GM18526 (cell line): ENCODE measurements at regions not wholly inside any gene's neighbourhood (a gene's known extent, or its start where the extent isn't known, plus 50 kb on each side); places are given as distances from the start of the nearest gene placed in this dataset.

Experiments used
- POLR2A ChIP-seq: IDR thresholded peaks from 3 replicates; pipeline ENCODE4 v1.6.1; 2011; ENCODE audit not compliant: insufficient read length; ENCODE audit errors: extremely low read depth

GRCh38 chr4:132542228-132542627 lies 606.9 kb upstream of the PCDH10 start:
- TF ChIP-seq POLR2A: no peak

DNA sequence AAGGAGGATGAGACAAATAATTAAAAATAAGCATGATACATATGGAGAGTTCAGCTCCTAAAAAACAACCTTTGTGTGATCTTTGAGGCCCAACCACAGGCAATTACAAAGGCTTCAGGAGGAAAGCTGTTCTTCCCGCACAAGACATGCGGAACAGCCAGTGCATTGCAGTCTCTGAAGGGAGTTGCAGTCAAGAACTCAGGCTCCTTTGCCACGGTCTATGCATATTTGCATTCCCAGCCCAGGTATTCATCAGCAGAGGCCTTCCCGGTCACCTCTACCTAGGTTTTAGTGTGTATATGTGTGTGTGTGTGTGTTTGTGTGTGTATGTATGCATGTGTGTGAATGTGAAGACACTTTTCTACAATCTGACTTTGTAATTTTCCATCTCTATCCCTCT lies 600.6 kb upstream of the PCDH10 start:
- TF ChIP-seq POLR2A: no peak

- no peak for TF ChIP-seq POLR2A
These were observed 592.8 kb upstream of the PCDH10 start for GRCh38 chr4:132556316-132556715.

DNA sequence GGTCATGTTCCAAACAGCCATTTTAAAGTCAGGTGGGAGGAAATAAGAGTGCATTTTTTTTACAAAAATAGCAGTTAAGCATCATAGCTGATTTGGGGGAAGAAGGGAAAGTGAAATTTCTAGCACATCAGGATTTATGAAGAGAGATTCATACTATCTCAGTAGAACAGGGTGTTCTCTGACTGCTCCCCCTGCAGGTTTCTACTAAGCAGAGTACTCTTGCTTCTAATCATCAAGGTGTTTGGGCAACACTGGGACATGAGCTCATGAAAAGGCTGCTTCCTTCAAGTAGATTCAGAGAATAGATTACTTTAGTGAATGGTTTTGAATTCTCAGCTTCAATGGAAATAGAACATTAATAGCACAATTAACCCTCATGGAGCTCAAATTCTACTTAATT lies 591.4 kb upstream of the PCDH10 start:
- no peak for TF ChIP-seq POLR2A

DNA sequence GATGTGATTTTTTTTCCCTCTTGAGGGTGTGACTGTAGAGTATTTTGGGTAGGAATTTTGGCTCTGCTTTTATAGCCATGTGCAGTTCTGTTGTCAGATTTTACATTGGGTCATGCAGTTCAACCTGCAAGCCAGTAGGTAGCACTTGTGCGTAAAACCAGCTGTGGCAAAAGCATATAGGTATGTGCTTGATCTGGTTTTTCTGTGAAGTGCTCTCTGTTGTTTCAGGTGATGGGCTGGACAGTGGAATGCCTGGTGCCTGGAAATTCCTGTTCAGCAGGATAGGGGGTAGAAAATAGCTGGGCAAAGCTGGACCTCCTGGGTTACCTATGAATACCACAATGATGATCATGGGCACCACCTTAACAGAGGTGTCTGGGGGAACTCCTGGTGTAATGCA lies 584.2 kb upstream of the PCDH10 start:
- TF ChIP-seq POLR2A: no peak

- no peak for TF ChIP-seq POLR2A
These were observed 583.6 kb upstream of the PCDH10 start for GRCh38 chr4:132565542-132565941.

GRCh38 chr4:132572210-132572609 lies 576.9 kb upstream of the PCDH10 start:
- TF ChIP-seq POLR2A: no peak

DNA sequence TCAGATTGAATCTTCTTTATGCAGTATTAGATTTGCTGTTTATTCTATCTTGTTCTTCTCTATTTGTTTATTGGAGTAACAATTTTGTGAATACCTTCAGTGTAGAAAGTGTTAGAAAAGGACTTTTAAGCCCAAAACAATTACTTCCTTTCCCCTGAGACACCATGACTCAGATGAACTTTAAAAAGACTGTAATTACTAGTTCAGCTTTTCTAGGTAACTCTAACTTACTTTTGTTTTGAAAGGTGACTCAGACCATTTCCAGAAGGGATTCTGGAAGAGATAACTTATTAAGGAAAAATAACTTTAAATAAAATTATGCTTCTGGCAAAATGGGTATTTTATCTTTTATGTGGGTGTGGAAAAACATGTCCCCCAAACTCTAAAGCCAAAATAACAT lies 561.5 kb upstream of the PCDH10 start:
- TF ChIP-seq POLR2A: no peak

- TF ChIP-seq POLR2A: no peak
These were observed 556.8 kb upstream of the PCDH10 start for GRCh38 chr4:132592340-132592739.

GRCh38 chr4:132592850-132593249 lies 556.2 kb upstream of the PCDH10 start:
- no peak for TF ChIP-seq POLR2A

GRCh38 chr4:132593717-132594400 lies 555.2 kb upstream of the PCDH10 start:
- TF ChIP-seq POLR2A: no peak

DNA sequence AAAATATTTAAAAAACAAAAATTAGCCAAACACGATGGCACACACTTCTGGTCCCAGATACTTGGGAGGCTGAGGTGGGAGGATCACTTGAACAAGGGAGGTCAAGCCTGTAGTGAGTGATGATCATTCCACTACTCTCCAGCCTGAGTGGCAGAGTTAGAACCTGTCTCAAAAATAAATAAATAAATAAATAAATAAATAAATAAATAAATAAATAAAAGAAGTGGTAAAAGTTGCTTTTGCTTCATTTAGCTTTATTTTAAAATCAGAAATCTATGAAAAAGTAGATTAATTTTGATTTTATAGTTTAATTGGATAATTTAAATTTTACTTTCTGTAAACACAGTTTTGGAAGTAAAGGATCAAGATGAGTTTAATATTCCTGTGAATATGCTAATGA lies 552.9 kb upstream of the PCDH10 start:
- TF ChIP-seq POLR2A: no peak

GRCh38 chr4:132605551-132605950 lies 543.5 kb upstream of the PCDH10 start:
- no peak for TF ChIP-seq POLR2A

- no peak for TF ChIP-seq POLR2A
These were observed 534.4 kb upstream of the PCDH10 start for GRCh38 chr4:132614682-132615081.

DNA sequence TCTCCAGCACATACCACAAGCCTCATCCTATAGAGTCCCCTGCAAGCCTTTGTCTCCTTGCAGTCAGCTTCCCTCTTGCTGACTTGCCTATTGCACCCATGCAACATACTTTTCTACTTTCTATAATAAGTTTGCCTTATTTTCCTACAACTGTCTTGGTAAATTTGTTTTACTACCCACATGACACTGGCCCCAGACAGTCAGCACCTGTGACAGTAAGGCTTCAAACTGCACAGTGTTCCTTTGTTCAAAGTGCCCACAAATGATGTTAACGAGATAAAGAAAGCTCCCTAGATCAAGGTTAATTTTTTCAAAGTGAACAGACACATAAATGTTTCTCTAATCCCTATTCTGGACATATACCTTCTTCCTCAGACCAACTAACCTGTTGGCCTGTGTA lies 529.1 kb upstream of the PCDH10 start:
- TF ChIP-seq POLR2A: no peak

GRCh38 chr4:132642016-132642817 lies 506.9 kb upstream of the PCDH10 start:
- TF ChIP-seq POLR2A: no peak

DNA sequence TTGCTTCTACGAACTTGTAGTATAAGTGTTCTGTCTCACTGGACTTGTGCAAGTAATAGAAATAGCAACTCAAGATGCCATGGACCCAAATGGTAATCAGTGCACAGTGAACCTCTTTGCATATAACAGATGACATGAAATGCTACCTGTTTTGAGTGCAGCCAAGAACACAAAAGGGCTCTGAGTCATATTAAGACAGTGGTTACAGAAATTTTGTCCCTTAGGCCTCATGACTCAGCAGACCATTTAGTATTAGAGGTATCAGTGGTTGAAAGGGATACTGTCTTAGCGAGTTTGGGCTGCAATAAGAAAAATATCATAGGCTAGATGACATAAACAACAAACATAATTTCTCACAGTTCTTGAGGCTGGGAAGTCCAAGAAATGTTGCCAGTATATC lies 502.9 kb upstream of the PCDH10 start:
- TF ChIP-seq POLR2A: no peak
